Upper lobe of right lung (tissue), 1 donor: ENCODE measurements at regions not wholly inside any gene's neighbourhood (a gene's known extent, or its start where the extent isn't known, plus 50 kb on each side); places are given as distances from the start of the nearest gene placed in this dataset.

Experiments
- ATAC-seq: fragments of 200-7000 bp; cut with Tn5 transposase; one replicate; pipeline ENCODE4 v1.9.1; 2020; ENCODE audit warnings: mild to moderate bottlenecking, moderate library complexity
- DNase-seq: peaks from one replicate; pipeline ENCODE4 v3.0.0-alpha.2; 2020
- H3K27ac ChIP-seq: fragments of 200-600 bp; one replicate; pipeline ENCODE4 v1.8.0; 2022
- H3K27me3 ChIP-seq: fragments of 200-600 bp; one replicate; pipeline ENCODE4 v1.8.0; 2022; ENCODE audit warnings: mild to moderate bottlenecking
- H3K36me3 ChIP-seq: fragments of 200-600 bp; one replicate; pipeline ENCODE4 v1.8.0; 2022
- H3K4me1 ChIP-seq: fragments of 200-600 bp; one replicate; pipeline ENCODE4 v1.8.0; 2022
- H3K4me3 ChIP-seq: fragments of 200-600 bp; one replicate; pipeline ENCODE4 v1.8.0; 2022; ENCODE audit warnings: mild to moderate bottlenecking
- H3K9me3 ChIP-seq: fragments of 200-600 bp; one replicate; pipeline ENCODE4 v1.8.0; 2022
- intact Hi-C: fragments of 100-400 bp; cut with DNase I; formaldehyde crosslinking; loops from one replicate; pipeline ENCODE4 v1.11.0; 2022
- TF ChIP-seq, protein P1 (sequence below): fragments of 200-600 bp; IDR thresholded peaks from one replicate; pipeline ENCODE4 v1.8.0; 2022; ENCODE audit warnings: antibody characterized with exemption
- donor health status: DM: no; HTN: yes; CAD: no; lungs with severe emphysema.

GRCh38 chr4:54371173-54371572 lies 142.1 kb downstream of the PDGFRA start:
- TF ChIP-seq, protein P1, sequence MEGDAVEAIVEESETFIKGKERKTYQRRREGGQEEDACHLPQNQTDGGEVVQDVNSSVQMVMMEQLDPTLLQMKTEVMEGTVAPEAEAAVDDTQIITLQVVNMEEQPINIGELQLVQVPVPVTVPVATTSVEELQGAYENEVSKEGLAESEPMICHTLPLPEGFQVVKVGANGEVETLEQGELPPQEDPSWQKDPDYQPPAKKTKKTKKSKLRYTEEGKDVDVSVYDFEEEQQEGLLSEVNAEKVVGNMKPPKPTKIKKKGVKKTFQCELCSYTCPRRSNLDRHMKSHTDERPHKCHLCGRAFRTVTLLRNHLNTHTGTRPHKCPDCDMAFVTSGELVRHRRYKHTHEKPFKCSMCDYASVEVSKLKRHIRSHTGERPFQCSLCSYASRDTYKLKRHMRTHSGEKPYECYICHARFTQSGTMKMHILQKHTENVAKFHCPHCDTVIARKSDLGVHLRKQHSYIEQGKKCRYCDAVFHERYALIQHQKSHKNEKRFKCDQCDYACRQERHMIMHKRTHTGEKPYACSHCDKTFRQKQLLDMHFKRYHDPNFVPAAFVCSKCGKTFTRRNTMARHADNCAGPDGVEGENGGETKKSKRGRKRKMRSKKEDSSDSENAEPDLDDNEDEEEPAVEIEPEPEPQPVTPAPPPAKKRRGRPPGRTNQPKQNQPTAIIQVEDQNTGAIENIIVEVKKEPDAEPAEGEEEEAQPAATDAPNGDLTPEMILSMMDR, result no peak

GRCh38 chr4:54372951-54373350 lies 143.9 kb downstream of the PDGFRA start:
- intact Hi-C loops, result no loop called here
- no peaks in the 10 kb centered on the region for H3K36me3 ChIP-seq
- no peak overlapping the region for H3K4me3 ChIP-seq
- H3K27ac ChIP-seq, result no peak overlapping the region
- DNase-seq, result no peak
- TF ChIP-seq, protein P1, result no peak
- H3K4me1 ChIP-seq, result no peaks in the 10 kb centered on the region
- no peaks in the 10 kb centered on the region for H3K27me3 ChIP-seq
- no peaks in the 10 kb centered on the region for H3K9me3 ChIP-seq
- ATAC-seq, result no peak

More at GRCh38 chr4:54371173-54371572, 142.1 kb downstream of the PDGFRA start:
- ATAC-seq (no peak), DNase-seq (no peak)
- H3K27me3 ChIP-seq, result no peaks in the 10 kb centered on the region
- H3K36me3 ChIP-seq, result no peaks in the 10 kb centered on the region
- H3K9me3 ChIP-seq, result no peaks in the 10 kb centered on the region
- H3K4me3 ChIP-seq, result no peak overlapping the region
- H3K27ac ChIP-seq, result no peak overlapping the region
- intact Hi-C loops, result no loop called here
- H3K4me1 ChIP-seq, result no peaks in the 10 kb centered on the region

DNA sequence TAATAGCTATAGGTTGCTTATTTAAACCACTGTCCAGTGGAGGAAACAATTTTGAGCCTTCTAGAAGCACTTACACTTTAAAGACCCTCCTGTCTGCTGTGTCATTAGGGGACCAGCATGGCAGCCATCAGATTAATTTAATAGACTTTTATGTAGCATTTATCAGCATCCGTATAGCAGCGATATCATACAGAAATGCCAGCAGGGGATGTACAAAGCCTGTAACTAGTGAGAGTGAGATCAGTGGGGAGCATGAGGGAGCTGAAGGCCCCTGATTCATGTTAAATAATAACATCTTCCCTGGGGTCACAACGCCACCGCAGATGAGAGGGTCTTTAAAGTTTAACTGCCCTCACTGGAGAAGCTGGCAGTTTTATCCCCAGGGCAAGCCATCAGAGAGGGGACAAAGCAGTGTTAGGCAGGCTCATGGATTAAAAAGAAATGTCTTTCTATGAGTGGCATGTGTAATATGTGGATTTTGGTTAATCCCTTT lies 144.7 kb downstream of the PDGFRA start:
- no peak overlapping the region for H3K27ac ChIP-seq
- TF ChIP-seq, protein P1, result no peak
- H3K9me3 ChIP-seq, result no peaks in the 10 kb centered on the region
- H3K4me1 ChIP-seq, result no peaks in the 10 kb centered on the region
- intact Hi-C loops, result no loop called here
- H3K4me3 ChIP-seq, result no peak overlapping the region
- no peak for DNase-seq
- no peaks in the 10 kb centered on the region for H3K36me3 ChIP-seq
- H3K27me3 ChIP-seq, result no peaks in the 10 kb centered on the region
- no peak for ATAC-seq

GRCh38 chr4:54378461-54378860 lies 149.4 kb downstream of the PDGFRA start:
- Histone ChIP-seq H3K27me3 (no peaks in the 10 kb centered on the region), H3K36me3 (no peaks in the 10 kb centered on the region), H3K9me3 (no peaks in the 10 kb centered on the region), H3K4me1 (no peaks in the 10 kb centered on the region), H3K4me3 (no peak overlapping the region), H3K27ac (no peak overlapping the region)
- ATAC-seq (no peak), DNase-seq (no peak)
- TF ChIP-seq, protein P1, result no peak
- intact Hi-C loops, result no loop called here

- H3K27ac ChIP-seq, result no peak overlapping the region
- ATAC-seq (no peak), DNase-seq (no peak)
- intact Hi-C loops, result no loop called here
- no peaks in the 10 kb centered on the region for H3K36me3 ChIP-seq
- H3K4me1 ChIP-seq, result no peaks in the 10 kb centered on the region
- H3K4me3 ChIP-seq, result no peak overlapping the region
- H3K27me3 ChIP-seq, result no peaks in the 10 kb centered on the region
- no peaks in the 10 kb centered on the region for H3K9me3 ChIP-seq
- TF ChIP-seq, protein P1, result no peak
Observed at GRCh38 chr4:54384152-54384551, 155.1 kb downstream of the PDGFRA start.

DNA sequence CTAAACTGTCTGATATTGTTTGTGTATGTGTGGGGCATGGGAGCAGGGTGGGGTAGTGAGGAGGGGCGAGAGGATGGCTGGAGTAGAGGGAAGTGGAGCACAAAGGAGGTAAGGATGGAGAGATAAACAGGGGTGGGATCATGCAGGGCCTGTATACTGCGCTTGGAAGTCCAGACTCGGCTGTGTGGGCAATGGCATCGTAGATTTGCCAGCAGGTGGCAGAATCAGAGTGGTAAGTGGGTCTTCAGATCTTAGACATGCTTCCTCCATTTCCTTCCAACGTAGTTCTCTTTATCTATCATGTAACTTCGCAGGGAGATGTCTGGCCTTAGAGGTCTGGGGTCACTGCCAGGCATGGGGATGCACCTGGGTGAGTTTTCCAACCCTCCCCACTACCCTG lies 155.5 kb downstream of the PDGFRA start:
- H3K4me1 ChIP-seq, result no peaks in the 10 kb centered on the region
- intact Hi-C loops, result no loop called here
- DNase-seq (no peak), ATAC-seq (peak; percentile 58)
- no peak overlapping the region for H3K4me3 ChIP-seq
- H3K27me3 ChIP-seq, result no peaks in the 10 kb centered on the region
- no peaks in the 10 kb centered on the region for H3K36me3 ChIP-seq
- no peak overlapping the region for H3K27ac ChIP-seq
- TF ChIP-seq, protein P1, result peak; percentile 37
- H3K9me3 ChIP-seq, result no peaks in the 10 kb centered on the region
